SKM-1 (cell line): ENCODE measurements at regions not wholly inside any gene's neighbourhood (a gene's known extent, or its start where the extent isn't known, plus 50 kb on each side); places are given as distances from the start of the nearest gene placed in this dataset.
"Not testable (repeated sequence)": the region's sequence is repeated elsewhere in the genome, so short reads cannot be mapped to it uniquely, and the experiment has no call there.

Experiments used
- DNase-seq: peaks from one replicate; lab custom pipeline; 2025; ENCODE audit not compliant: unreplicated experiment; lab: John Stamatoyannopoulos, UW

DNA sequence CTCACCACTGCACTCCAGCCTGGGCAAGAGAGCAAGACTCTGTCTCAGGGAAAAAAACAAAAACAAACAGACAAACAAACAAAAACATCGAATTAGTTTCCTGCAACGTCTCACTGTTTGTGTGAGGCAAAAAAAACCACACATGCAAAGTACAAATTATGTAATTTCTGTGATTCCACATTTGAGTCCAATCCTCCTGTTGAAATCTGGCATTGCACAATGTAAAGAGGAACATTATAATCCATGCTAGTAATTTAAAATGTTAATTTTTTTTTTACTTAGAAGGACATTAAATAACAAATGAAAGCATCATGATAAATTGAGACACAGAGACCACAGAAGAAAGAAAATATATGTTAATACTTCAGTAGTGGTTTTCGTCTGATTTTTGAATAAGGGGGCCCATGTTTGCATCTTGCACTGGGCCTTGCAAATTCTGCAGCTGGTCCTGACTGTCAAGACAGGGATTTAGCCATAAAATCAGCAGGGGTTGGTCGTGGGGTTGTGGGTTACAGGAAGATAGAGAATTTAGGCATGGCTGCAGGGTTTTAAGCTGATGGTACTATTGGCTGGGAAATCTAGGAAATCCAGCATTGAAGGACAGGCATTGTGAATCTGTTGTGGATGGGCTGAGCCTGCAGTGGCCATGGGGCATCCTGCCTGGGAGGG lies 102.6 kb upstream of the ALDH3B2 start:
- DNase-seq, result no peak

GRCh38 chr11:67774175-67774574 lies 99.8 kb upstream of the ALDH3B2 start:
- DNase-seq, result not testable (repeated sequence)

GRCh38 chr11:67768001-67768730 lies 93.7 kb upstream of the ALDH3B2 start:
- DNase-seq, result not testable (repeated sequence)

GRCh38 chr11:67761211-67761610 lies 86.8 kb upstream of the ALDH3B2 start:
- DNase-seq, result not testable (repeated sequence)

DNA sequence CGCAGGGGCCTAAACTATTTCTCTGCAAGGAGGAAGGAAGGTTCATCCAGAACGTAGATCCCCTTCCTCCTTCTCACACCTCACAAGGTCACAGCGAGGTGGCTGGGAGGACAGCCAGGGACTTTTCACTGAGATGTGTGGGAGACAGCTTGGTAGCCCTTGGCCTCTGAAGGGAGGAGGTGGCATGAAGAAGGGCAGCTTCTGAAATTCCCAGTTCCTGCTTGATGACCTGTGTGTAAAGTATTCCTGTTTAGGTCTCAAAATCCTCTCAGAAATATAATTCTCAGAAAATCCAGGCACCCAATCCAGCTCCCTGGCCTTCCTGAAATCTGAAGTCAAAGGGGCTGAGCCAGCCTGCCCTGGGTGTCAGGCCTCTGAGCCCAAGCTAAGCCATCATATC lies 84.9 kb upstream of the ALDH3B2 start:
- DNase-seq, result not testable (repeated sequence)

- DNase-seq, result not testable (repeated sequence)
Measured at GRCh38 chr11:67758467-67758866, 84.0 kb upstream of the ALDH3B2 start.

- not testable (repeated sequence) for DNase-seq
Measured at GRCh38 chr11:67758009-67758408, 83.6 kb upstream of the ALDH3B2 start.

DNA sequence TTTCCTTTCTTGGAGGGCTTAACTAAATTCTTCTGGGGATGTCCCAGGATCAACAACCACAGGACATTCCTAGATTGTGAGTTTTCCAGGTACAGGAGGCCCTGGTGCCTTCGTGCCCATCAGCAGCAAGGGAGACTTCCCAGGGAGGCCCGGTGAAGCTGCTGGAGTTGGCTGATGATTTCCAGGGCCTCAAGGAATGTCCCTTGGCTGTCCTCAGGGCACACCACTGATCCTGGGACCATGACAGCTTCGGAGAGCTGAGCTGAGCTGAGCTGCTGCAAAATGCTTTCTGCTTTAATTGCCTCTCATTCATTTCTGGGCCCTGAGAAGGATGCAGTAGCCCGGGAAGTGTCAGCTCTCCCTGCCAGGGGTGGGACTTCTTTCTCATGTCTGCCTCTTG lies 79.4 kb upstream of the ALDH3B2 start:
- DNase-seq, result not testable (repeated sequence)

DNA sequence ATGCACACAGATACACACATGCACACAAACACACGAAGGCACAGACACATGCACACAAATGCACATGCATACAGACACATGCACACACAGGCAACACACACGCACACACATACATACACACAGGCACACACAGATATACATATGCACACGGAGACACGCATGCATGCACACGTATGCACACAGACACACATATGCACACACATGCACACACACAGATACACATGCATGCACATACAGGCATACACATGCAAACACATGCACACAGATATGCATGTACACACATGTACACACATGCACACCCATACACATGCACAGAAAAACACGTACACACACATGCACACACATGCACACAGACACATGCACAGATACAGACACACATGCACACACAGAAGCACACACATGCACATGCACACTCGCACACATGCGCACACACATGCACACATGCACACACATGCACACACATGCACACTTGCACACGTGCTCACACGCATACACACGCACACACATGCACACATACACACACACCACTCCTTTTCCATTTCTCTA lies 70.8 kb upstream of the ALDH3B2 start:
- no peak for DNase-seq

DNA sequence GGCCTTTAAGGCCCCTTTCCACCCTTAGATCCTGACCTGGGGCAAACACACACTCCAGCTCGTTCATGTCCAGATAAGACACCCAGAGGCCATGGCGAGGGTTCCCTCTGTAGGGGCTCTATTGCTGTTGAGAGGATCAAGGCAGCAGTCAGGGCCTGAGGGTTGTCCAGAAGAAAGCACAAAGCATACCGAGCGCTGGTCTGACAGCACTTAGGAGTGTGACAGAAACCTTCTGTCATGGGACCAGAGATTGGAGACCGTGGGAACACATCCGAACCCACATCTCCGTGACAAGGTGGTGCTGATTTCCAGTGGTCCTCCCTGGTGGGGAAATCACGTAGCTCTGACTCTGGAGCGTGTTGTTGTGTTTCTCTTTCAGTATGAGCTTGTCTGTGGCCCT lies 69.8 kb upstream of the ALDH3B2 start:
- not testable (repeated sequence) for DNase-seq

DNA sequence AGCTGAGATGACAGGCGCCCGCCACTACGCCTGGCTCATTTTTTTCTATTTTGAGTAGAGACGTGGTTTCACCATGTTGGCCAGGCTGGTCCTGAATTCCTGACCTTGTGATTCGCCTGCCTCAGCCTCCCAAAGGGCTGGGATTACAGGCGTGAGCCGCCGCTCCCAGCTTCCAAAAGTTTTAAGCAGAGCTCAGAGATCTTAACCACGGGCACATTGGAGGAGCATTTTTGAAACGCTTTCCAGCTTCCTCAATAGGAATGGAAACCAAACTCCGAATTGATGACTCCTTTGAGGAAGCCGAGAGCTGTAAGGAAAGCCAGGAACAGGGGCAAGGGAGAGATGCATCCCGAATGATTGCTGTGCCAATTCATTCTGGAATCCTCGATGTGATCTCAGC lies 63.8 kb upstream of the ALDH3B2 start:
- DNase-seq, result not testable (repeated sequence)

DNA sequence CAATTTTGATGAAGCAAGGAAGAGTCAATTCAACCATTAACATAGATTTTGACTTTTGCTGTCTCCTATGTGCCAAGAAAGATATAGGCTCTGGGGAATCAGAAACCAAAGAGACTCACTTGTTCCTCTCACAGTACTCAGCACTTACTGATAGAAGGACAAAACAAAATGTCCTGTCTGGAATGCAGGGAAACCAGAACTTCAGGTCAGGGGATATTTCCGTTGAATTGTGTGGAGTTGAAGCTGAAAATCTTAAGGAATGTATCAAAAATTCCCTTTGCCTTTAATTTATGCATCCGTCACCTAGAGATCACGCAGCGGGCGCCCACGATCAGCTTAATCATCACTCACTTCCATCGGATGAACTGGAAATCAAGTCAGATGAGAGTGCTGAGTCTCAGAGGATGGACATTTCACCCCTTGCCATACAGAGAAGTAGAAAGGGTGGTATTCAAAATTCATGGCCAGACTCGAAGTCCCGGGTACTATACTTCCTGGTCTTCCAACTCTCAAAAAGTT lies 63.2 kb upstream of the ALDH3B2 start:
- DNase-seq, result not testable (repeated sequence)

- peak; percentile 2 for DNase-seq
Measured at GRCh38 chr11:67732045-67732787, 57.8 kb upstream of the ALDH3B2 start.

DNA sequence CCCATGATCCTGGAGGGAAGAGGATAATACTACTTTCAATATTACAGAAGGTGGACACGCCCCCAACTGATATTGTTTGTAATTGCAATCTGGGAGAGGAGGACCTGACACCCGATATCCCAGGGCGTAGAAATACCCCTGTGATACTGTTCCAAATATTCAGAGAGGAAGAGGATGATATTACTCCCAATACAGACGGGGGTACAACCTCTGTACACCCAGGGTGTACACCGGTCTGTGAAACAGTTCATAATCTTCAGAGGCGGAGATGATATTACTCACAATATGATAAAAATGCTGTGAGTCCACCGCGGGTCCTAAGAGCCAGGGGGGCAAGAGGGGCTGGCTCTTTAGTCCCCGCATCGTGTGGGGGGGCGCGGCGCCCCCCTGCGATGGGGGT lies 57.2 kb upstream of the ALDH3B2 start:
- DNase-seq, result no peak

GRCh38 chr11:67728163-67728571 lies 53.7 kb upstream of the ALDH3B2 start:
- DNase-seq, result not testable (repeated sequence)

GRCh38 chr11:67727066-67728040 lies 52.9 kb upstream of the ALDH3B2 start:
- DNase-seq, result not testable (repeated sequence)
